Gastroesophageal sphincter (tissue), 4 donors: ENCODE measurements at regions not wholly inside any gene's neighbourhood (a gene's known extent, or its start where the extent isn't known, plus 50 kb on each side); places are given as distances from the start of the nearest gene placed in this dataset.

Experiments
- ATAC-seq: fragments of 150-250 bp; one replicate; pipeline ENCODE4 v1.9.1; 2016; ENCODE audit warnings: mild to moderate bottlenecking, moderate library complexity
- H3K27ac ChIP-seq, 4 donors: fragments of 200-600 bp; sonication (generic) in 3 of 4; 1 replicate in 3 of 4; 2 replicates in 1 of 4; pipeline ENCODE4 v1.5.1; 2016 to 2019
- H3K27me3 ChIP-seq: fragments of 200-600 bp; sonication (generic); one replicate; pipeline ENCODE4 v1.5.1; 2019
- H3K36me3 ChIP-seq, 2 donors: fragments of 200-600 bp; sonication (generic); one replicate each; pipeline ENCODE4 v1.5.1; 2019; ENCODE audit warnings: control low read depth in 1 of 2
- H3K4me1 ChIP-seq, 3 donors: fragments of 200-600 bp; sonication (generic); 1 replicate in 2 of 3; 2 replicates in 1 of 3; pipeline ENCODE4 v1.5.1; 2016 to 2019; ENCODE audit warnings: control low read depth in 2 of 3
- H3K4me3 ChIP-seq, 2 donors: fragments of 200-600 bp; sonication (generic); one replicate each; pipeline ENCODE4 v1.5.1; 2019; ENCODE audit warnings: mild to moderate bottlenecking in 1 of 2, moderate library complexity in 1 of 2
- H3K9me3 ChIP-seq, 3 donors: fragments of 200-600 bp; sonication (generic); one replicate each; pipeline ENCODE4 v1.5.1; 2017 to 2019; ENCODE audit warnings: control low read depth in 2 of 3
- CTCF ChIP-seq, 4 experiments: fragments of 200-600 bp in 2 of 4; fragments of 450-650 bp in 2 of 4; sonication (generic) in 1 of 4; IDR thresholded peaks; one replicate each; pipeline ENCODE4 v1.5.1; 2017 to 2019; ENCODE audit warnings: antibody characterized with exemption in 4 of 4, mild to moderate bottlenecking in 2 of 4, moderate library complexity in 2 of 4
- EP300 ChIP-seq: sonication (generic); formaldehyde crosslinking; IDR thresholded peaks from one replicate; pipeline ENCODE4 v1.6.1; 2017; ENCODE audit warnings: antibody characterized with exemption, mild to moderate bottlenecking
- POLR2A ChIP-seq, 2 donors: fragments of 450-650 bp; IDR thresholded peaks; one replicate each; pipeline ENCODE4 v1.6.1; 2017; ENCODE audit warnings: antibody characterized with exemption in 2 of 2, mild to moderate bottlenecking in 2 of 2, moderate library complexity in 1 of 2
- POLR2AphosphoS5 ChIP-seq: sonication (generic); formaldehyde crosslinking; IDR thresholded peaks from one replicate; pipeline ENCODE4 v1.6.1; 2017; ENCODE audit warnings: antibody characterized with exemption
- WGBS, 2 donors: methylation state at CpG; one replicate each; pipeline ENCODE4 v1.1.5; 2018; ENCODE audit warnings: low coverage in 1 of 2; 5-methylcytosine and 5-hydroxymethylcytosine counted together

GRCh38 chr15:93265111-93265556, 176.1 kb upstream of the RGMA start:
- TF ChIP-seq POLR2AphosphoS5, result no peak
- TF ChIP-seq CTCF (IDR thresholded peaks at IDR 0.05), result no peak
- no peak for TF ChIP-seq POLR2A (IDR thresholded peaks at IDR 0.05)
- TF ChIP-seq EP300, result no peak
- Histone ChIP-seq H3K36me3 (no peaks in the 10 kb centered on the region), H3K4me1 (no peaks in the 10 kb centered on the region), H3K27ac (no peak overlapping the region), H3K27me3 (no peaks in the 10 kb centered on the region), H3K9me3 (peaks cover 0 to 22% (median 0%) of the 10 kb centered on the region in 3 donors), H3K4me3 (no peak overlapping the region)
- WGBS, 2 donors, result 0 to 91% methylated on average over 1 to 7 of the region's 7 CpGs
- no peak for ATAC-seq

GRCh38 chr15:93261845-93262244, 172.8 kb upstream of the RGMA start:
- TF ChIP-seq CTCF (IDR thresholded peaks at IDR 0.05) (no peak), POLR2AphosphoS5 (no peak), EP300 (no peak), POLR2A (IDR thresholded peaks at IDR 0.05) (no peak)
- WGBS, 2 donors, result 77 to 91% methylated on average over 3 to 4 of the region's 4 CpGs
- Histone ChIP-seq H3K27ac (no peak overlapping the region), H3K36me3 (no peaks in the 10 kb centered on the region), H3K9me3 (peaks cover 0 to 9% (median 0%) of the 10 kb centered on the region in 3 donors), H3K27me3 (no peaks in the 10 kb centered on the region), H3K4me1 (no peaks in the 10 kb centered on the region), H3K4me3 (no peak overlapping the region)
- no peak for ATAC-seq

GRCh38 chr15:93257920-93258319, 168.9 kb upstream of the RGMA start:
- no peak overlapping the region for H3K27ac ChIP-seq
- no peaks in the 10 kb centered on the region for H3K9me3 ChIP-seq
- no peak for TF ChIP-seq POLR2AphosphoS5
- TF ChIP-seq POLR2A (IDR thresholded peaks at IDR 0.05), result no peak
- TF ChIP-seq EP300, result no peak
- no peak for TF ChIP-seq CTCF (IDR thresholded peaks at IDR 0.05)
- ATAC-seq, result no peak
- WGBS, 2 donors, result 71% methylated on average over 1 of the region's 3 CpGs; no CpG with 5 or more reads in 1 of the 2 donors
- no peaks in the 10 kb centered on the region for H3K27me3 ChIP-seq
- H3K36me3 ChIP-seq, result no peaks in the 10 kb centered on the region
- H3K4me1 ChIP-seq, result no peaks in the 10 kb centered on the region
- no peak overlapping the region for H3K4me3 ChIP-seq

- WGBS, 2 donors, result 100% methylated on average over 1 of the region's 3 CpGs; no CpG with 5 or more reads in 1 of the 2 donors
- no peak for TF ChIP-seq CTCF (IDR thresholded peaks at IDR 0.05)
- no peak for TF ChIP-seq EP300
- TF ChIP-seq POLR2A (IDR thresholded peaks at IDR 0.05), result no peak
- no peak for TF ChIP-seq POLR2AphosphoS5
- no peaks in the 10 kb centered on the region for H3K4me1 ChIP-seq
- H3K27me3 ChIP-seq, result no peaks in the 10 kb centered on the region
- no peak overlapping the region for H3K4me3 ChIP-seq
- no peak overlapping the region for H3K27ac ChIP-seq
- no peak for ATAC-seq
- H3K9me3 ChIP-seq, result no peaks in the 10 kb centered on the region
- H3K36me3 ChIP-seq, result no peaks in the 10 kb centered on the region
These were observed 164.7 kb upstream of the RGMA start for GRCh38 chr15:93253681-93254080.

- Histone ChIP-seq H3K36me3 (no peaks in the 10 kb centered on the region), H3K4me1 (no peaks in the 10 kb centered on the region), H3K27me3 (no peaks in the 10 kb centered on the region), H3K4me3 (no peak overlapping the region), H3K27ac (no peak overlapping the region), H3K9me3 (no peaks in the 10 kb centered on the region)
- TF ChIP-seq POLR2A (IDR thresholded peaks at IDR 0.05) (no peak), CTCF (IDR thresholded peaks at IDR 0.05) (no peak), POLR2AphosphoS5 (no peak), EP300 (no peak)
- WGBS, 2 donors, result 85% methylated on average over 2 of the region's 2 CpGs; no CpG with 5 or more reads in 1 of the 2 donors
- no peak for ATAC-seq
These were observed 163.8 kb upstream of the RGMA start for GRCh38 chr15:93252780-93253179.
